ENCODE measurements at regions not wholly inside any gene's neighbourhood (a gene's known extent, or its start where the extent isn't known, plus 50 kb on each side); places are given as distances from the start of the nearest gene placed in this dataset.

GRCh38 chr2:79259959-79260358 is 100.4 kb upstream of the REG3A start:
- Histone ChIP-seq H3K9me3 (peaks cover 3% of the 10 kb centered on the region), H3K4me3 (no peak overlapping the region), H3K27me3 (no peaks in the 10 kb centered on the region), H3K4me1 (no peaks in the 10 kb centered on the region), H3K36me3 (no peaks in the 10 kb centered on the region), H3K27ac (no peak overlapping the region)
- DNase-seq (ENCODE audit: low spot score in 2 of 2): no peak
- TF ChIP-seq POLR2A (IDR thresholded peaks at IDR 0.05) (no peak), POLR2AphosphoS5 (IDR thresholded peaks at IDR 0.05) (no peak), EP300 (IDR thresholded peaks at IDR 0.05) (no peak)
- TF ChIP-seq, protein P1, sequence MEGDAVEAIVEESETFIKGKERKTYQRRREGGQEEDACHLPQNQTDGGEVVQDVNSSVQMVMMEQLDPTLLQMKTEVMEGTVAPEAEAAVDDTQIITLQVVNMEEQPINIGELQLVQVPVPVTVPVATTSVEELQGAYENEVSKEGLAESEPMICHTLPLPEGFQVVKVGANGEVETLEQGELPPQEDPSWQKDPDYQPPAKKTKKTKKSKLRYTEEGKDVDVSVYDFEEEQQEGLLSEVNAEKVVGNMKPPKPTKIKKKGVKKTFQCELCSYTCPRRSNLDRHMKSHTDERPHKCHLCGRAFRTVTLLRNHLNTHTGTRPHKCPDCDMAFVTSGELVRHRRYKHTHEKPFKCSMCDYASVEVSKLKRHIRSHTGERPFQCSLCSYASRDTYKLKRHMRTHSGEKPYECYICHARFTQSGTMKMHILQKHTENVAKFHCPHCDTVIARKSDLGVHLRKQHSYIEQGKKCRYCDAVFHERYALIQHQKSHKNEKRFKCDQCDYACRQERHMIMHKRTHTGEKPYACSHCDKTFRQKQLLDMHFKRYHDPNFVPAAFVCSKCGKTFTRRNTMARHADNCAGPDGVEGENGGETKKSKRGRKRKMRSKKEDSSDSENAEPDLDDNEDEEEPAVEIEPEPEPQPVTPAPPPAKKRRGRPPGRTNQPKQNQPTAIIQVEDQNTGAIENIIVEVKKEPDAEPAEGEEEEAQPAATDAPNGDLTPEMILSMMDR (IDR thresholded peaks at IDR 0.05): no peak
- WGBS: 71% methylated on average over 1 of the region's 1 CpG

- no peak overlapping the region for H3K27ac ChIP-seq
- H3K27me3 ChIP-seq: no peaks in the 10 kb centered on the region
- no peaks in the 10 kb centered on the region for H3K9me3 ChIP-seq
- no peaks in the 10 kb centered on the region for H3K36me3 ChIP-seq
- H3K4me1 ChIP-seq: no peaks in the 10 kb centered on the region
- DNase-seq (ENCODE audit: low spot score in 2 of 2): no peak
- TF ChIP-seq POLR2A (IDR thresholded peaks at IDR 0.05) (no peak), EP300 (IDR thresholded peaks at IDR 0.05) (no peak), POLR2AphosphoS5 (IDR thresholded peaks at IDR 0.05) (no peak)
- TF ChIP-seq, protein P1 (IDR thresholded peaks at IDR 0.05): no peak
- 67% methylated on average over 3 of the region's 3 CpGs for WGBS
- H3K4me3 ChIP-seq: no peak overlapping the region
These were observed 99.7 kb upstream of the REG3A start for GRCh38 chr2:79259296-79259695.

DNA sequence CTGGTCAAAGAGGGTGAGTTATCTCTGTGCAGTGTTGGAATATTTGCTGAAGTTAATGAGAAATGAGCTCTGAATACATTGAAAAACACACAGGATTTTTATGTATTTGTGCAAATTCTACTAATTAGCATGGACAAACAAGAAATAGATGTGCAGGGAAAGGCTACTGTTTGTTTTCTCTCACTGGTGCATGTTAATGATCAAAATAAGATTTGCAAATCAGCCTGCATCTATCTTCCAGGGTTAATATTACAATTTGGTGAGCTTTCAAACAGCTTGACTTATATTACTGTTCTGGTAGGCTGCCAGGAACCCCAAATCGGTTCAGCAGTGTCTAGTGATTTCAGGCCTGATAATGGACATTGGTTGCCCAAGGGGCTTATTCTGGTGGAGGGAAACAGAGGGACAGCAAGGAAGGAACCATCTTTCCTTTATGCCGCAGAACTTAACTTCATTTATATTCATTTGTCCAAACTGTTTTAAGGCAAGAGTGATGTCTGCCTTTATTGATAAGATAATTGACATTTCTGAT is 93.8 kb upstream of the REG3A start:
- Histone ChIP-seq H3K9me3 (no peaks in the 10 kb centered on the region), H3K36me3 (no peaks in the 10 kb centered on the region), H3K4me1 (no peaks in the 10 kb centered on the region), H3K4me3 (no peak overlapping the region), H3K27me3 (no peaks in the 10 kb centered on the region), H3K27ac (no peak overlapping the region)
- DNase-seq (ENCODE audit: low spot score in 2 of 2): no peak
- 71% methylated on average over 2 of the region's 2 CpGs for WGBS
- TF ChIP-seq, protein P1 (IDR thresholded peaks at IDR 0.05): no peak
- TF ChIP-seq POLR2AphosphoS5 (IDR thresholded peaks at IDR 0.05) (no peak), POLR2A (IDR thresholded peaks at IDR 0.05) (no peak), EP300 (IDR thresholded peaks at IDR 0.05) (no peak)

DNA sequence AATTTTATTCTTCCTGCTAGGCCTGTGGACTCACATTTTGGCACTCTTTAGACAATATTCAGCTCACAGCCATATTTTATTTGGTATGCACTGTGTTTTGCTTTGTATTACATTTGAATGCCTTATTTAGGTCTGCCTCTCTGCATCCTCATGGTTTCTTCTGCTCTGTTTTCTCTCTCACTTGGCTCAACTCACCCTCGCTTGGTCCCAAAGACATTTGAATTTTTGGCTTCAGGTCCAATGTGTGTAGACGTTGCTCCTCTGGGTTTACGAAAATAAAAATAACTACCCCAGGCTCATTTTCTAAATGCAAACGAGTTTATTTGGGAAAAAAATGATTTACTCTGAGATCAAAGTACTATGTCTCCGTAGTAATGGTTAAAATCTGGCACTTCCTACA is 91.1 kb upstream of the REG3A start:
- no peaks in the 10 kb centered on the region for H3K4me1 ChIP-seq
- TF ChIP-seq, protein P1 (IDR thresholded peaks at IDR 0.05): no peak
- TF ChIP-seq POLR2A (IDR thresholded peaks at IDR 0.05) (no peak), EP300 (IDR thresholded peaks at IDR 0.05) (no peak), POLR2AphosphoS5 (IDR thresholded peaks at IDR 0.05) (no peak)
- H3K27me3 ChIP-seq: no peaks in the 10 kb centered on the region
- H3K27ac ChIP-seq: no peak overlapping the region
- WGBS: 66% methylated on average over 5 of the region's 5 CpGs
- no peaks in the 10 kb centered on the region for H3K36me3 ChIP-seq
- no peaks in the 10 kb centered on the region for H3K9me3 ChIP-seq
- H3K4me3 ChIP-seq: no peak overlapping the region
- no peak for DNase-seq (ENCODE audit: low spot score in 2 of 2)

DNA sequence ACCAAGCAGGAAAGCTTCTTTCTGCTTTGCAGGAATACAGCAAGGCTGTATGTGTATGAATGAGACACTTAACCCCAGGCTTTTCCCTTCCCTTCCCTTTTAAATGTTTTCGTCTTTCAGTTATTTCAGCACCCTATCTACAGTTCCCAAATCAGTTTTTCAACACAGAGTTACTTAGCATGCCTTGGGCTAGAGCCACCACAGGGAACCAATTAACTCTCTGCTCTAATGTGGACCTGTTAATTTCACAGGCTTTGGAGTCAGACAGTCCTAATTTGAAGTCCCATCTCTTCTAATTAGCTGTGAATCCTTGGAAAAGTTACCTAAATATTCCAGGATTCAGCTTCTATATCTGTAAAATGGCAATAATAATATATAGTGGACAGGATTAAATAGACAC is 89.2 kb upstream of the REG3A start:
- TF ChIP-seq POLR2A (IDR thresholded peaks at IDR 0.05) (no peak), POLR2AphosphoS5 (IDR thresholded peaks at IDR 0.05) (no peak), EP300 (IDR thresholded peaks at IDR 0.05) (no peak)
- TF ChIP-seq, protein P1 (IDR thresholded peaks at IDR 0.05): no peak
- Histone ChIP-seq H3K9me3 (no peaks in the 10 kb centered on the region), H3K27me3 (no peaks in the 10 kb centered on the region), H3K27ac (no peak overlapping the region), H3K36me3 (no peaks in the 10 kb centered on the region), H3K4me3 (no peak overlapping the region), H3K4me1 (no peaks in the 10 kb centered on the region)
- DNase-seq (ENCODE audit: low spot score in 2 of 2): no peak
- 79% methylated on average over 1 of the region's 1 CpG for WGBS

Measured in suprapubic skin (tissue), 4 donors.